Stimulated activated CD4-positive, alpha-beta T cell treated with anti-CD3 and anti-CD28 coated beads, Interleukin-15, amount 100 ng/mL, for 24 hours (primary cell): ENCODE measurements at regions not wholly inside any gene's neighbourhood (a gene's known extent, or its start where the extent isn't known, plus 50 kb on each side); places are given as distances from the start of the nearest gene placed in this dataset.
"Not testable (repeated sequence)": the region's sequence is repeated elsewhere in the genome, so short reads cannot be mapped to it uniquely, and the experiment has no call there.

Experiments used
- DNase-seq: peaks from one replicate; pipeline ENCODE4 v3.0.0-alpha.2; 2020

GRCh38 chr4:19298998-19299397, 952.7 kb upstream of the SLIT2 start:
- DNase-seq, result no peak

- DNase-seq, result no peak
Measured at GRCh38 chr4:19293781-19294180, 957.9 kb upstream of the SLIT2 start.

GRCh38 chr4:19293080-19293479, 958.6 kb upstream of the SLIT2 start:
- DNase-seq, result no peak

GRCh38 chr4:19286924-19287323, 964.8 kb upstream of the SLIT2 start:
- no peak for DNase-seq

GRCh38 chr4:19285146-19285545, 966.6 kb upstream of the SLIT2 start:
- no peak for DNase-seq

- DNase-seq, result no peak
Measured at GRCh38 chr4:19278665-19279064, 973.0 kb upstream of the SLIT2 start.

- no peak for DNase-seq
Measured at GRCh38 chr4:19266566-19266965, 985.1 kb upstream of the SLIT2 start.

- no peak for DNase-seq
Measured at GRCh38 chr4:19262467-19262866, 989.2 kb upstream of the SLIT2 start.

- no peak for DNase-seq
Measured at GRCh38 chr4:19260346-19260745, 991.4 kb upstream of the SLIT2 start.

GRCh38 chr4:19259920-19260319, 991.8 kb upstream of the SLIT2 start:
- DNase-seq, result no peak

GRCh38 chr4:19256823-19257222, 994.9 kb upstream of the SLIT2 start:
- DNase-seq, result no peak

- no peak for DNase-seq
Measured at GRCh38 chr4:19254486-19254885, 997.2 kb upstream of the SLIT2 start.

GRCh38 chr4:19248023-19248422, 1003.7 kb upstream of the SLIT2 start:
- DNase-seq, result no peak

- DNase-seq, result no peak
Measured at GRCh38 chr4:19241895-19242294, 1009.8 kb upstream of the SLIT2 start.

- DNase-seq, result no peak
Measured at GRCh38 chr4:19239565-19239964, 1012.1 kb upstream of the SLIT2 start.

GRCh38 chr4:19236473-19236872, 1015.2 kb upstream of the SLIT2 start:
- DNase-seq, result no peak

GRCh38 chr4:19230906-19231545, 1020.7 kb upstream of the SLIT2 start:
- DNase-seq, result no peak

- DNase-seq, result no peak
Measured at GRCh38 chr4:19227701-19228100, 1024.0 kb upstream of the SLIT2 start.

GRCh38 chr4:19224820-19225219, 1026.9 kb upstream of the SLIT2 start:
- no peak for DNase-seq

GRCh38 chr4:19216476-19216875, 1035.2 kb upstream of the SLIT2 start:
- DNase-seq, result no peak

GRCh38 chr4:19214591-19215186, 1037.0 kb upstream of the SLIT2 start:
- DNase-seq, result no peak

- no peak for DNase-seq
Measured at GRCh38 chr4:19213388-19213787, 1038.3 kb upstream of the SLIT2 start.

GRCh38 chr4:19205853-19206252, 1045.9 kb upstream of the SLIT2 start:
- DNase-seq, result no peak

GRCh38 chr4:19197838-19198237, 1053.9 kb upstream of the SLIT2 start:
- DNase-seq, result not testable (repeated sequence)

GRCh38 chr4:19195696-19196095, 1056.0 kb upstream of the SLIT2 start:
- no peak for DNase-seq
